GM12878 (cell line): ENCODE measurements at regions not wholly inside any gene's neighbourhood (a gene's known extent, or its start where the extent isn't known, plus 50 kb on each side); places are given as distances from the start of the nearest gene placed in this dataset.
"Not testable (repeated sequence)": the region's sequence is repeated elsewhere in the genome, so short reads cannot be mapped to it uniquely, and the experiment has no call there.

ENCODE experiments used
- BHLHE40 ChIP-seq, 2 experiments: fragments of 450-650 bp in 1 of 2; IDR thresholded peaks; 2 replicates each; pipeline ENCODE4 v1.6.1; 2011 to 2017; ENCODE audit warnings: low read depth in 2 of 2, borderline replicate concordance in 1 of 2, improper control_type of control experiment in 1 of 2, low read length in 1 of 2, mild to moderate bottlenecking in 1 of 2
- CHD1 ChIP-seq: IDR thresholded peaks from 2 replicates; pipeline ENCODE4 v1.6.1; 2012; ENCODE audit warnings: low read depth, low read length, improper control_type of control experiment
- CREM ChIP-seq: IDR thresholded peaks from 2 replicates; pipeline ENCODE4 v1.6.1; 2014; ENCODE audit warnings: antibody characterized with exemption, low read depth
- EP300 ChIP-seq, 2 experiments: fragments of 150-350 bp in 1 of 2; IDR thresholded peaks; 2 replicates each; pipeline ENCODE4 v1.6.1; 2011 to 2012; ENCODE audit warnings: low read depth in 2 of 2, low read length in 2 of 2, borderline replicate concordance in 1 of 2, improper control_type of control experiment in 1 of 2, inconsistent platforms in 1 of 2; ENCODE audit not compliant: control insufficient read depth in 1 of 2
- IKZF1 ChIP-seq: fragments of 450-650 bp; conservative IDR thresholded peaks from 2 replicates; pipeline ENCODE4 v1.6.1; 2017; ENCODE audit warnings: antibody characterized with exemption, mild to moderate bottlenecking
- POLR2AphosphoS5 ChIP-seq: IDR thresholded peaks from 2 replicates; pipeline ENCODE4 v1.6.1; 2011; ENCODE audit warnings: mild to moderate bottlenecking, low read length, inconsistent platforms
- RCOR1 ChIP-seq: conservative IDR thresholded peaks from 2 replicates; pipeline ENCODE4 v1.6.1; 2012; ENCODE audit warnings: low read depth, low read length, improper control_type of control experiment
- YY1 ChIP-seq: IDR thresholded peaks from 2 replicates; pipeline ENCODE4 v1.6.1; 2011; ENCODE audit warnings: low read depth, mild to moderate bottlenecking, low read length
- ZZZ3 ChIP-seq: IDR thresholded peaks from 2 replicates; pipeline ENCODE4 v1.6.1; 2011; ENCODE audit warnings: low read depth; ENCODE audit not compliant: control insufficient read depth, insufficient read length
- TF ChIP-seq, protein P1 (sequence below): fragments of 450-650 bp; IDR thresholded peaks from 2 replicates; pipeline ENCODE4 v1.6.1; 2017; ENCODE audit warnings: mild to moderate bottlenecking, moderate library complexity

DNA sequence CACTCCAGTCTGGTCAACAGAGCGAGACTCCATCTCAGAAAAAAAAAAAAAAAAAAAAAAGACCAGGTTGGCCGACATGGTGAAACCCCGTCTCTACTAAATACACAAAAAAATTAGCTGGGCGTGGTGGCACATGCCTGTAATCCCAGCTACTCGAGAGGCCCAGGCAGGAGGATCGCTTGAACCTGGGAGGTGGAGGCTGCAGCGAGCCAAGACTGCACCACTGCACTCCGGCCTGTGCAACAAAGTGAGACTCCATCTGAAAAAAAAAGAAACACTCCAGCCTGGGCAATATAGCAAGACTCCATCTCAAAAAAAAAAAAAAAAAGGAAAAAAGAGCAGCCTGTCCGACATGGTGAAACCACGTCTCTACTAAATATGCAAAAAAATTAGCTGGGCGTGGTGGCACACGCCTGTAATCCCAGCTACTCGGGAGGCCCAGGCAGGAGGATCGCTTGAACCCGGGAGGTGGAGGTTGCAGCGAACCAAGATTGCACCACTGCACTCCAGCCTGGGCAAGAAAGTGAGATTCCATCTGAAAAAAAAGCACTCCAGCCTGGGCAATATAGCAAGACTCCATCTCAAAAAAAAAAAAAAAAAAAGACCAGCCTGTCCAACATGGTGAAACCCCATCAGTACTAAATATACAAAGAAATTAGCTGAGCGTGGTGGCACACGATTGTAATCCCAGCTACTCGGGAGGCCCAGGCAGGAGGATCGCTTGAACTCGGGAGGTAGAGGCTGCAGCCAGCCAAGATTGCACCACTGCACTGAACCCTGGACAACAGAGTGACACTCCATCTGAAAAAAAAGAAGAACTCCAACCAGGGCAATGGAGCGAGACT, 343.3 kb upstream of the PLGLB2 start:
- TF ChIP-seq EP300 (IDR thresholded peaks at IDR 0.05; ENCODE audit: borderline replicate concordance in 1 of 2, control insufficient read depth in 1 of 2, low read depth in 2 of 2, low read length in 2 of 2); YY1; BHLHE40 (IDR thresholded peaks at IDR 0.05; ENCODE audit: borderline replicate concordance in 1 of 2, low read depth in 2 of 2, low read length in 1 of 2); IKZF1; CREM; POLR2AphosphoS5; ZZZ3; RCOR1; CHD1: not testable (repeated sequence)
- TF ChIP-seq, protein P1, sequence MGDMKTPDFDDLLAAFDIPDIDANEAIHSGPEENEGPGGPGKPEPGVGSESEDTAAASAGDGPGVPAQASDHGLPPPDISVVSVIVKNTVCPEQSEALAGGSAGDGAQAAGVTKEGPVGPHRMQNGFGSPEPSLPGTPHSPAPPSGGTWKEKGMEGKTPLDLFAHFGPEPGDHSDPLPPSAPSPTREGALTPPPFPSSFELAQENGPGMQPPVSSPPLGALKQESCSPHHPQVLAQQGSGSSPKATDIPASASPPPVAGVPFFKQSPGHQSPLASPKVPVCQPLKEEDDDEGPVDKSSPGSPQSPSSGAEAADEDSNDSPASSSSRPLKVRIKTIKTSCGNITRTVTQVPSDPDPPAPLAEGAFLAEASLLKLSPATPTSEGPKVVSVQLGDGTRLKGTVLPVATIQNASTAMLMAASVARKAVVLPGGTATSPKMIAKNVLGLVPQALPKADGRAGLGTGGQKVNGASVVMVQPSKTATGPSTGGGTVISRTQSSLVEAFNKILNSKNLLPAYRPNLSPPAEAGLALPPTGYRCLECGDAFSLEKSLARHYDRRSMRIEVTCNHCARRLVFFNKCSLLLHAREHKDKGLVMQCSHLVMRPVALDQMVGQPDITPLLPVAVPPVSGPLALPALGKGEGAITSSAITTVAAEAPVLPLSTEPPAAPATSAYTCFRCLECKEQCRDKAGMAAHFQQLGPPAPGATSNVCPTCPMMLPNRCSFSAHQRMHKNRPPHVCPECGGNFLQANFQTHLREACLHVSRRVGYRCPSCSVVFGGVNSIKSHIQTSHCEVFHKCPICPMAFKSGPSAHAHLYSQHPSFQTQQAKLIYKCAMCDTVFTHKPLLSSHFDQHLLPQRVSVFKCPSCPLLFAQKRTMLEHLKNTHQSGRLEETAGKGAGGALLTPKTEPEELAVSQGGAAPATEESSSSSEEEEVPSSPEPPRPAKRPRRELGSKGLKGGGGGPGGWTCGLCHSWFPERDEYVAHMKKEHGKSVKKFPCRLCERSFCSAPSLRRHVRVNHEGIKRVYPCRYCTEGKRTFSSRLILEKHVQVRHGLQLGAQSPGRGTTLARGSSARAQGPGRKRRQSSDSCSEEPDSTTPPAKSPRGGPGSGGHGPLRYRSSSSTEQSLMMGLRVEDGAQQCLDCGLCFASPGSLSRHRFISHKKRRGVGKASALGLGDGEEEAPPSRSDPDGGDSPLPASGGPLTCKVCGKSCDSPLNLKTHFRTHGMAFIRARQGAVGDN: not testable (repeated sequence)
